K562 (cell line): ENCODE measurements at regions not wholly inside any gene's neighbourhood (a gene's known extent, or its start where the extent isn't known, plus 50 kb on each side); places are given as distances from the start of the nearest gene placed in this dataset.
A peak's percentile ranks its signal among the peaks of the same experiment; 100 is the strongest.

Source experiments
- CBFA2T3 ChIP-seq: fragments of 450-650 bp; IDR thresholded peaks from 2 replicates; pipeline ENCODE4 v1.6.1; 2017
- HIVEP1 ChIP-seq: fragments of 250-450 bp; sonication (Bioruptor Pico); IDR thresholded peaks from 2 replicates; pipeline ENCODE4 v1.4.0; 2020; ENCODE audit warnings: mild to moderate bottlenecking
- MYNN ChIP-seq, 2 experiments: sonication (generic); formaldehyde crosslinking in 1 of 2; IDR thresholded peaks; 2 replicates each; pipeline versions ENCODE4 v1.5.0 to v1.6.1; 2016 to 2020; ENCODE audit warnings: antibody characterized with exemption in 1 of 2, missing genetic modification reagents in 1 of 2
- SRSF1 ChIP-seq: fragments of 200-400 bp; formaldehyde crosslinking; IDR thresholded peaks from 2 replicates; pipeline ENCODE4 v1.6.1; 2017; ENCODE audit warnings: mild to moderate bottlenecking, low read depth, low read length, moderate library complexity
- ZNF668 ChIP-seq: fragments of 250-450 bp; sonication (Bioruptor Pico); IDR thresholded peaks from 2 replicates; pipeline ENCODE4 v1.8.0; 2022; ENCODE audit warnings: mild to moderate bottlenecking, inconsistent platforms
- TF ChIP-seq, protein P1 (sequence below): fragments of 450-650 bp; IDR thresholded peaks from 2 replicates; pipeline ENCODE4 v1.6.1; 2016; ENCODE audit warnings: mild to moderate bottlenecking, moderate library complexity
- TF ChIP-seq, protein P2 (sequence below): fragments of 250-450 bp; sonication (Bioruptor Pico); IDR thresholded peaks from 2 replicates; pipeline ENCODE4 v1.5.0; 2020; ENCODE audit warnings: mild to moderate bottlenecking
- TF ChIP-seq, protein P3 (sequence below): fragments of 250-450 bp; sonication (Bioruptor Pico); IDR thresholded peaks from 2 replicates; pipeline ENCODE4 v1.9.0; 2021; ENCODE audit warnings: mild to moderate bottlenecking
- TF ChIP-seq, protein P4 (sequence below): fragments of 250-450 bp; sonication (Bioruptor Pico); IDR thresholded peaks from 2 replicates; pipeline ENCODE4 v1.8.0; 2021; ENCODE audit warnings: moderate library complexity, mild to moderate bottlenecking, inconsistent platforms
- TF ChIP-seq, protein P5 (sequence below): fragments of 250-450 bp; sonication (Bioruptor Pico); IDR thresholded peaks from 2 replicates; pipeline ENCODE4 v1.6.1; 2021; ENCODE audit warnings: mild to moderate bottlenecking

- TF ChIP-seq, protein P1, sequence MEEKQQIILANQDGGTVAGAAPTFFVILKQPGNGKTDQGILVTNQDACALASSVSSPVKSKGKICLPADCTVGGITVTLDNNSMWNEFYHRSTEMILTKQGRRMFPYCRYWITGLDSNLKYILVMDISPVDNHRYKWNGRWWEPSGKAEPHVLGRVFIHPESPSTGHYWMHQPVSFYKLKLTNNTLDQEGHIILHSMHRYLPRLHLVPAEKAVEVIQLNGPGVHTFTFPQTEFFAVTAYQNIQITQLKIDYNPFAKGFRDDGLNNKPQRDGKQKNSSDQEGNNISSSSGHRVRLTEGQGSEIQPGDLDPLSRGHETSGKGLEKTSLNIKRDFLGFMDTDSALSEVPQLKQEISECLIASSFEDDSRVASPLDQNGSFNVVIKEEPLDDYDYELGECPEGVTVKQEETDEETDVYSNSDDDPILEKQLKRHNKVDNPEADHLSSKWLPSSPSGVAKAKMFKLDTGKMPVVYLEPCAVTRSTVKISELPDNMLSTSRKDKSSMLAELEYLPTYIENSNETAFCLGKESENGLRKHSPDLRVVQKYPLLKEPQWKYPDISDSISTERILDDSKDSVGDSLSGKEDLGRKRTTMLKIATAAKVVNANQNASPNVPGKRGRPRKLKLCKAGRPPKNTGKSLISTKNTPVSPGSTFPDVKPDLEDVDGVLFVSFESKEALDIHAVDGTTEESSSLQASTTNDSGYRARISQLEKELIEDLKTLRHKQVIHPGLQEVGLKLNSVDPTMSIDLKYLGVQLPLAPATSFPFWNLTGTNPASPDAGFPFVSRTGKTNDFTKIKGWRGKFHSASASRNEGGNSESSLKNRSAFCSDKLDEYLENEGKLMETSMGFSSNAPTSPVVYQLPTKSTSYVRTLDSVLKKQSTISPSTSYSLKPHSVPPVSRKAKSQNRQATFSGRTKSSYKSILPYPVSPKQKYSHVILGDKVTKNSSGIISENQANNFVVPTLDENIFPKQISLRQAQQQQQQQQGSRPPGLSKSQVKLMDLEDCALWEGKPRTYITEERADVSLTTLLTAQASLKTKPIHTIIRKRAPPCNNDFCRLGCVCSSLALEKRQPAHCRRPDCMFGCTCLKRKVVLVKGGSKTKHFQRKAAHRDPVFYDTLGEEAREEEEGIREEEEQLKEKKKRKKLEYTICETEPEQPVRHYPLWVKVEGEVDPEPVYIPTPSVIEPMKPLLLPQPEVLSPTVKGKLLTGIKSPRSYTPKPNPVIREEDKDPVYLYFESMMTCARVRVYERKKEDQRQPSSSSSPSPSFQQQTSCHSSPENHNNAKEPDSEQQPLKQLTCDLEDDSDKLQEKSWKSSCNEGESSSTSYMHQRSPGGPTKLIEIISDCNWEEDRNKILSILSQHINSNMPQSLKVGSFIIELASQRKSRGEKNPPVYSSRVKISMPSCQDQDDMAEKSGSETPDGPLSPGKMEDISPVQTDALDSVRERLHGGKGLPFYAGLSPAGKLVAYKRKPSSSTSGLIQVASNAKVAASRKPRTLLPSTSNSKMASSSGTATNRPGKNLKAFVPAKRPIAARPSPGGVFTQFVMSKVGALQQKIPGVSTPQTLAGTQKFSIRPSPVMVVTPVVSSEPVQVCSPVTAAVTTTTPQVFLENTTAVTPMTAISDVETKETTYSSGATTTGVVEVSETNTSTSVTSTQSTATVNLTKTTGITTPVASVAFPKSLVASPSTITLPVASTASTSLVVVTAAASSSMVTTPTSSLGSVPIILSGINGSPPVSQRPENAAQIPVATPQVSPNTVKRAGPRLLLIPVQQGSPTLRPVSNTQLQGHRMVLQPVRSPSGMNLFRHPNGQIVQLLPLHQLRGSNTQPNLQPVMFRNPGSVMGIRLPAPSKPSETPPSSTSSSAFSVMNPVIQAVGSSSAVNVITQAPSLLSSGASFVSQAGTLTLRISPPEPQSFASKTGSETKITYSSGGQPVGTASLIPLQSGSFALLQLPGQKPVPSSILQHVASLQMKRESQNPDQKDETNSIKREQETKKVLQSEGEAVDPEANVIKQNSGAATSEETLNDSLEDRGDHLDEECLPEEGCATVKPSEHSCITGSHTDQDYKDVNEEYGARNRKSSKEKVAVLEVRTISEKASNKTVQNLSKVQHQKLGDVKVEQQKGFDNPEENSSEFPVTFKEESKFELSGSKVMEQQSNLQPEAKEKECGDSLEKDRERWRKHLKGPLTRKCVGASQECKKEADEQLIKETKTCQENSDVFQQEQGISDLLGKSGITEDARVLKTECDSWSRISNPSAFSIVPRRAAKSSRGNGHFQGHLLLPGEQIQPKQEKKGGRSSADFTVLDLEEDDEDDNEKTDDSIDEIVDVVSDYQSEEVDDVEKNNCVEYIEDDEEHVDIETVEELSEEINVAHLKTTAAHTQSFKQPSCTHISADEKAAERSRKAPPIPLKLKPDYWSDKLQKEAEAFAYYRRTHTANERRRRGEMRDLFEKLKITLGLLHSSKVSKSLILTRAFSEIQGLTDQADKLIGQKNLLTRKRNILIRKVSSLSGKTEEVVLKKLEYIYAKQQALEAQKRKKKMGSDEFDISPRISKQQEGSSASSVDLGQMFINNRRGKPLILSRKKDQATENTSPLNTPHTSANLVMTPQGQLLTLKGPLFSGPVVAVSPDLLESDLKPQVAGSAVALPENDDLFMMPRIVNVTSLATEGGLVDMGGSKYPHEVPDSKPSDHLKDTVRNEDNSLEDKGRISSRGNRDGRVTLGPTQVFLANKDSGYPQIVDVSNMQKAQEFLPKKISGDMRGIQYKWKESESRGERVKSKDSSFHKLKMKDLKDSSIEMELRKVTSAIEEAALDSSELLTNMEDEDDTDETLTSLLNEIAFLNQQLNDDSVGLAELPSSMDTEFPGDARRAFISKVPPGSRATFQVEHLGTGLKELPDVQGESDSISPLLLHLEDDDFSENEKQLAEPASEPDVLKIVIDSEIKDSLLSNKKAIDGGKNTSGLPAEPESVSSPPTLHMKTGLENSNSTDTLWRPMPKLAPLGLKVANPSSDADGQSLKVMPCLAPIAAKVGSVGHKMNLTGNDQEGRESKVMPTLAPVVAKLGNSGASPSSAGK, result no peak
- TF ChIP-seq CBFA2T3, result no peak
- TF ChIP-seq HIVEP1 (CRISPR knock-in tag), result peak; percentile 69; the same call in 1 of the 2 replicates
- TF ChIP-seq, protein P2, sequence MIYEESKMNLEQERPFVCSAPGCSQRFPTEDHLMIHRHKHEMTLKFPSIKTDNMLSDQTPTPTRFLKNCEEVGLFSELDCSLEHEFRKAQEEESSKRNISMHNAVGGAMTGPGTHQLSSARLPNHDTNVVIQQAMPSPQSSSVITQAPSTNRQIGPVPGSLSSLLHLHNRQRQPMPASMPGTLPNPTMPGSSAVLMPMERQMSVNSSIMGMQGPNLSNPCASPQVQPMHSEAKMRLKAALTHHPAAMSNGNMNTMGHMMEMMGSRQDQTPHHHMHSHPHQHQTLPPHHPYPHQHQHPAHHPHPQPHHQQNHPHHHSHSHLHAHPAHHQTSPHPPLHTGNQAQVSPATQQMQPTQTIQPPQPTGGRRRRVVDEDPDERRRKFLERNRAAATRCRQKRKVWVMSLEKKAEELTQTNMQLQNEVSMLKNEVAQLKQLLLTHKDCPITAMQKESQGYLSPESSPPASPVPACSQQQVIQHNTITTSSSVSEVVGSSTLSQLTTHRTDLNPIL, result no peak
- TF ChIP-seq MYNN (IDR thresholded peaks at IDR 0.05), result no peak
- no peak for TF ChIP-seq MYNN (CRISPR knock-in tag; IDR thresholded peaks at IDR 0.05)
- TF ChIP-seq, protein P3, sequence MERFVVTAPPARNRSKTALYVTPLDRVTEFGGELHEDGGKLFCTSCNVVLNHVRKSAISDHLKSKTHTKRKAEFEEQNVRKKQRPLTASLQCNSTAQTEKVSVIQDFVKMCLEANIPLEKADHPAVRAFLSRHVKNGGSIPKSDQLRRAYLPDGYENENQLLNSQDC, result no peak
- TF ChIP-seq SRSF1, result no peak
- TF ChIP-seq, protein P4, sequence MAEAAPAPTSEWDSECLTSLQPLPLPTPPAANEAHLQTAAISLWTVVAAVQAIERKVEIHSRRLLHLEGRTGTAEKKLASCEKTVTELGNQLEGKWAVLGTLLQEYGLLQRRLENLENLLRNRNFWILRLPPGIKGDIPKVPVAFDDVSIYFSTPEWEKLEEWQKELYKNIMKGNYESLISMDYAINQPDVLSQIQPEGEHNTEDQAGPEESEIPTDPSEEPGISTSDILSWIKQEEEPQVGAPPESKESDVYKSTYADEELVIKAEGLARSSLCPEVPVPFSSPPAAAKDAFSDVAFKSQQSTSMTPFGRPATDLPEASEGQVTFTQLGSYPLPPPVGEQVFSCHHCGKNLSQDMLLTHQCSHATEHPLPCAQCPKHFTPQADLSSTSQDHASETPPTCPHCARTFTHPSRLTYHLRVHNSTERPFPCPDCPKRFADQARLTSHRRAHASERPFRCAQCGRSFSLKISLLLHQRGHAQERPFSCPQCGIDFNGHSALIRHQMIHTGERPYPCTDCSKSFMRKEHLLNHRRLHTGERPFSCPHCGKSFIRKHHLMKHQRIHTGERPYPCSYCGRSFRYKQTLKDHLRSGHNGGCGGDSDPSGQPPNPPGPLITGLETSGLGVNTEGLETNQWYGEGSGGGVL (CRISPR knock-in tag), result no peak
- no peak; the same call in 1 of the 2 replicates for TF ChIP-seq ZNF668 (CRISPR knock-in tag)
- TF ChIP-seq, protein P5, sequence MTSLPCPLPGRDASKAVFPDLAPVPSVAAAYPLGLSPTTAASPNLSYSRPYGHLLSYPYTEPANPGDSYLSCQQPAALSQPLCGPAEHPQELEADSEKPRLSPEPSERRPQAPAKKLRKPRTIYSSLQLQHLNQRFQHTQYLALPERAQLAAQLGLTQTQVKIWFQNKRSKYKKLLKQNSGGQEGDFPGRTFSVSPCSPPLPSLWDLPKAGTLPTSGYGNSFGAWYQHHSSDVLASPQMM (CRISPR knock-in tag), result no peak
Measured at GRCh38 chr6:146915671-146916127, 288.5 kb upstream of the STXBP5 start (continued).
